OCI-LY1 (cell line): ENCODE measurements at regions not wholly inside any gene's neighbourhood (a gene's known extent, or its start where the extent isn't known, plus 50 kb on each side); places are given as distances from the start of the nearest gene placed in this dataset.

ENCODE experiments used
- EZH2 ChIP-seq: fragments of 200-600 bp; sonication (generic), shearing (Covaris generic); IDR thresholded peaks from 2 replicates; pipeline ENCODE4 v1.8.0; 2017; ENCODE audit warnings: borderline replicate concordance, mixed run types, mild to moderate bottlenecking, antibody characterized with exemption, low read length, moderate library complexity, mixed read lengths
- TF ChIP-seq, protein P1 (sequence below): fragments of 200-600 bp; sonication (generic), shearing (Covaris generic); IDR thresholded peaks from 2 replicates; pipeline ENCODE4 v1.5.1; 2017; ENCODE audit warnings: mild to moderate bottlenecking, antibody characterized with exemption, low read length, moderate library complexity, mixed read lengths

GRCh38 chr2:74065456-74065855 is 80.7 kb downstream of the TET3 start:
- TF ChIP-seq, protein P1, sequence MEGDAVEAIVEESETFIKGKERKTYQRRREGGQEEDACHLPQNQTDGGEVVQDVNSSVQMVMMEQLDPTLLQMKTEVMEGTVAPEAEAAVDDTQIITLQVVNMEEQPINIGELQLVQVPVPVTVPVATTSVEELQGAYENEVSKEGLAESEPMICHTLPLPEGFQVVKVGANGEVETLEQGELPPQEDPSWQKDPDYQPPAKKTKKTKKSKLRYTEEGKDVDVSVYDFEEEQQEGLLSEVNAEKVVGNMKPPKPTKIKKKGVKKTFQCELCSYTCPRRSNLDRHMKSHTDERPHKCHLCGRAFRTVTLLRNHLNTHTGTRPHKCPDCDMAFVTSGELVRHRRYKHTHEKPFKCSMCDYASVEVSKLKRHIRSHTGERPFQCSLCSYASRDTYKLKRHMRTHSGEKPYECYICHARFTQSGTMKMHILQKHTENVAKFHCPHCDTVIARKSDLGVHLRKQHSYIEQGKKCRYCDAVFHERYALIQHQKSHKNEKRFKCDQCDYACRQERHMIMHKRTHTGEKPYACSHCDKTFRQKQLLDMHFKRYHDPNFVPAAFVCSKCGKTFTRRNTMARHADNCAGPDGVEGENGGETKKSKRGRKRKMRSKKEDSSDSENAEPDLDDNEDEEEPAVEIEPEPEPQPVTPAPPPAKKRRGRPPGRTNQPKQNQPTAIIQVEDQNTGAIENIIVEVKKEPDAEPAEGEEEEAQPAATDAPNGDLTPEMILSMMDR: no peak
- no peak for TF ChIP-seq EZH2
